Mammary epithelial cell (primary cell): ENCODE measurements at regions not wholly inside any gene's neighbourhood (a gene's known extent, or its start where the extent isn't known, plus 50 kb on each side); places are given as distances from the start of the nearest gene placed in this dataset.

ENCODE experiments used
- EZH2 ChIP-seq: IDR thresholded peaks from 2 replicates; pipeline ENCODE4 v1.6.1; 2012; ENCODE audit warnings: low read length, inconsistent platforms, borderline replicate concordance
- TF ChIP-seq, protein P1 (sequence below), 2 donors: IDR thresholded peaks in 1 of 2; conservative IDR thresholded peaks in 1 of 2; 2 replicates each; pipeline ENCODE4 v1.5.1; 2011 to 2012; ENCODE audit warnings: inconsistent platforms in 2 of 2, low read length in 2 of 2, mild to moderate bottlenecking in 2 of 2, control low read depth in 1 of 2, low read depth in 1 of 2; ENCODE audit not compliant: insufficient read depth in 1 of 2; ENCODE audit errors: extremely low read depth in 1 of 2

DNA sequence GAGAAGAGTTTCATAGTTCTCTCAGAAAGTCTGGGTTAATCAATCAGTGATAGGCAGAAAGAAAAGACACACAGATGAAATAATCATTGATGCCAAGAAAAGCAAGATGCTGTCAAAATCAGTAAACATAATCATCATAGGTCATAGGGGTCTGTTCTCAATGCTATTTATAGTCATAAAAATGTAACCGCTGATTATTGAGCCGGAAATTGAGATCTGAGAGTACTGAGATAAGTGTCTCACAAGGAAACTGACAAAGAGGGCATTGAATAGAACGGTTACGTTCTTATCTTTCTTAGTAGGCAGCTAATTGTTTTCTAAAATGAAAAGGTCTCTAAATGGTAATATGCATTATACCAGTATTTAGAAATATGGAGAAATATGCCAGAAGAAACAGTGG, 1686.1 kb upstream of the AGA start:
- TF ChIP-seq, protein P1, sequence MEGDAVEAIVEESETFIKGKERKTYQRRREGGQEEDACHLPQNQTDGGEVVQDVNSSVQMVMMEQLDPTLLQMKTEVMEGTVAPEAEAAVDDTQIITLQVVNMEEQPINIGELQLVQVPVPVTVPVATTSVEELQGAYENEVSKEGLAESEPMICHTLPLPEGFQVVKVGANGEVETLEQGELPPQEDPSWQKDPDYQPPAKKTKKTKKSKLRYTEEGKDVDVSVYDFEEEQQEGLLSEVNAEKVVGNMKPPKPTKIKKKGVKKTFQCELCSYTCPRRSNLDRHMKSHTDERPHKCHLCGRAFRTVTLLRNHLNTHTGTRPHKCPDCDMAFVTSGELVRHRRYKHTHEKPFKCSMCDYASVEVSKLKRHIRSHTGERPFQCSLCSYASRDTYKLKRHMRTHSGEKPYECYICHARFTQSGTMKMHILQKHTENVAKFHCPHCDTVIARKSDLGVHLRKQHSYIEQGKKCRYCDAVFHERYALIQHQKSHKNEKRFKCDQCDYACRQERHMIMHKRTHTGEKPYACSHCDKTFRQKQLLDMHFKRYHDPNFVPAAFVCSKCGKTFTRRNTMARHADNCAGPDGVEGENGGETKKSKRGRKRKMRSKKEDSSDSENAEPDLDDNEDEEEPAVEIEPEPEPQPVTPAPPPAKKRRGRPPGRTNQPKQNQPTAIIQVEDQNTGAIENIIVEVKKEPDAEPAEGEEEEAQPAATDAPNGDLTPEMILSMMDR (conservative IDR thresholded peaks at IDR 0.05 in 1 of 2, IDR thresholded peaks at IDR 0.05 in 1 of 2; ENCODE audit: extremely low read depth in 1 of 2, insufficient read depth in 1 of 2, low read depth in 1 of 2, low read length in 2 of 2), result no peak
- TF ChIP-seq EZH2, result no peak
